Breast epithelium (tissue), 3 donors: ENCODE measurements at regions not wholly inside any gene's neighbourhood (a gene's known extent, or its start where the extent isn't known, plus 50 kb on each side); places are given as distances from the start of the nearest gene placed in this dataset.

Source experiments
- POLR2A ChIP-seq: fragments of 450-650 bp; IDR thresholded peaks from one replicate; pipeline ENCODE4 v1.6.1; 2016; ENCODE audit warnings: antibody characterized with exemption, mild to moderate bottlenecking, moderate library complexity
- TF ChIP-seq, protein P1 (sequence below), 3 donors: fragments of 450-650 bp; IDR thresholded peaks; one replicate each; pipeline ENCODE4 v1.5.1; 2016 to 2017; ENCODE audit warnings: antibody characterized with exemption in 3 of 3, mild to moderate bottlenecking in 3 of 3, moderate library complexity in 3 of 3

DNA sequence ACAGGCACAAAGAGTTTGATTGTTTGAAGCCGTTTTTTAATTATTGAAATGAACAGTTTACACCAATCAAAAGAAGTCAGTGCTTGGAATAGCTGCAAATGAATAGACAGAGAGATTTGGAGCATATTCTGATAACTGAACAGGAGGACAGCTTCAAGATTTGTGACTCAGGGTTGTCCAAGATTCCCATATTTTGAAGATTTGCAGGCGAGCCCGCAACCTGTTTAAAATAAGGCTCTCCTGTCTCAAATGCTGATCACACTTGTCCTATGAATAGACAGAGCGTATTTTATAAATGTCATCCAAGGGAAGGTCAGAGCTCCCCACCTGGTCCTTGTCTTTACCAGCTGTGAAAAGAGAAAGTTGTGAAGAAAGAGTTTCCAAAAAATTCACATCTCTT lies 198.7 kb downstream of the RNF144A start:
- TF ChIP-seq, protein P1, sequence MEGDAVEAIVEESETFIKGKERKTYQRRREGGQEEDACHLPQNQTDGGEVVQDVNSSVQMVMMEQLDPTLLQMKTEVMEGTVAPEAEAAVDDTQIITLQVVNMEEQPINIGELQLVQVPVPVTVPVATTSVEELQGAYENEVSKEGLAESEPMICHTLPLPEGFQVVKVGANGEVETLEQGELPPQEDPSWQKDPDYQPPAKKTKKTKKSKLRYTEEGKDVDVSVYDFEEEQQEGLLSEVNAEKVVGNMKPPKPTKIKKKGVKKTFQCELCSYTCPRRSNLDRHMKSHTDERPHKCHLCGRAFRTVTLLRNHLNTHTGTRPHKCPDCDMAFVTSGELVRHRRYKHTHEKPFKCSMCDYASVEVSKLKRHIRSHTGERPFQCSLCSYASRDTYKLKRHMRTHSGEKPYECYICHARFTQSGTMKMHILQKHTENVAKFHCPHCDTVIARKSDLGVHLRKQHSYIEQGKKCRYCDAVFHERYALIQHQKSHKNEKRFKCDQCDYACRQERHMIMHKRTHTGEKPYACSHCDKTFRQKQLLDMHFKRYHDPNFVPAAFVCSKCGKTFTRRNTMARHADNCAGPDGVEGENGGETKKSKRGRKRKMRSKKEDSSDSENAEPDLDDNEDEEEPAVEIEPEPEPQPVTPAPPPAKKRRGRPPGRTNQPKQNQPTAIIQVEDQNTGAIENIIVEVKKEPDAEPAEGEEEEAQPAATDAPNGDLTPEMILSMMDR (IDR thresholded peaks at IDR 0.05), result no peak
- TF ChIP-seq POLR2A, result no peak
